Spleen (tissue), 7 donors: ENCODE measurements at regions not wholly inside any gene's neighbourhood (a gene's known extent, or its start where the extent isn't known, plus 50 kb on each side); places are given as distances from the start of the nearest gene placed in this dataset.

ENCODE experiments used
- CTCF ChIP-seq, 11 experiments: fragments of 200-600 bp in 7 of 11; fragments of 450-650 bp in 4 of 11; sonication (generic) in 4 of 11; IDR thresholded peaks in 8 of 11; conservative IDR thresholded peaks in 3 of 11; 1 replicate in 7 of 11; 2 replicates in 4 of 11; pipeline versions ENCODE4 v1.4.0 to v1.8.0; 2016 to 2021; ENCODE audit warnings: antibody characterized with exemption in 11 of 11, inconsistent platforms in 4 of 11, mild to moderate bottlenecking in 1 of 11
- POLR2AphosphoS5 ChIP-seq, 3 donors: sonication (generic); formaldehyde crosslinking; IDR thresholded peaks; one replicate each; pipeline ENCODE4 v1.5.1; 2017; ENCODE audit warnings: antibody characterized with exemption in 3 of 3
- donor health status: DM: no; HTN: no; CAD: no; lungs with moderate emphysema.
- donor health status: DM: no; HTN: no; CAD: no.
- donor health status: DM: no; HTN: no; CAD: no.

GRCh38 chr13:31499274-31499673, 240.1 kb upstream of the RXFP2 start:
- TF ChIP-seq CTCF (IDR thresholded peaks at IDR 0.05 in 8 of 11, conservative IDR thresholded peaks at IDR 0.05 in 3 of 11), result no peak
- no peak for TF ChIP-seq POLR2AphosphoS5 (IDR thresholded peaks at IDR 0.05)
